DND-41 (cell line): ENCODE measurements at regions not wholly inside any gene's neighbourhood (a gene's known extent, or its start where the extent isn't known, plus 50 kb on each side); places are given as distances from the start of the nearest gene placed in this dataset.
"Not testable (repeated sequence)": the region's sequence is repeated elsewhere in the genome, so short reads cannot be mapped to it uniquely, and the experiment has no call there.

Source experiments
- ATAC-seq: fragments of 200-7000 bp; cut with Tn5 transposase; 3 replicates; pipeline ENCODE4 v1.9.1; 2021; ENCODE audit warnings: low read depth; ENCODE audit not compliant: insufficient read depth
- DNase-seq: peaks from one replicate; pipeline ENCODE4 v3.0.0-alpha.2; 2020
- H2AFZ ChIP-seq: 2 replicates; pipeline ENCODE4 v1.6.0; 2012; ENCODE audit warnings: low read depth, low read length
- H3K27ac ChIP-seq: 2 replicates; pipeline ENCODE4 v1.5.1; 2012; ENCODE audit warnings: low read length, inconsistent platforms
- H3K27me3 ChIP-seq: fragments of 200-600 bp; sonication (generic); 2 replicates; pipeline ENCODE4 v1.6.0; 2012; ENCODE audit warnings: low read length, mild to moderate bottlenecking, inconsistent platforms; ENCODE audit not compliant: insufficient read depth, poor library complexity
- H3K36me3 ChIP-seq: 2 replicates; pipeline ENCODE4 v1.5.1; 2012; ENCODE audit warnings: low read length, inconsistent platforms; ENCODE audit not compliant: insufficient read depth
- H3K4me1 ChIP-seq: 2 replicates; pipeline ENCODE4 v1.5.1; 2012; ENCODE audit warnings: mild to moderate bottlenecking, low read length; ENCODE audit not compliant: insufficient read depth
- H3K4me2 ChIP-seq: 2 replicates; pipeline ENCODE4 v1.6.0; 2012; ENCODE audit warnings: mild to moderate bottlenecking, moderate library complexity, low read length, inconsistent platforms; ENCODE audit not compliant: insufficient read depth
- H3K4me3 ChIP-seq, 2 experiments: fragments of 200-600 bp in 1 of 2; shearing (Covaris generic) in 1 of 2; 2 replicates each; pipeline ENCODE4 v1.5.1; 2012 to 2016; ENCODE audit warnings: inconsistent platforms in 2 of 2, low read length in 2 of 2, mild to moderate bottlenecking in 2 of 2, low read depth in 1 of 2, moderate library complexity in 1 of 2
- H3K79me2 ChIP-seq: 2 replicates; pipeline ENCODE4 v1.6.0; 2012; ENCODE audit warnings: low read length, inconsistent platforms; ENCODE audit not compliant: insufficient read depth
- H3K9ac ChIP-seq: 2 replicates; pipeline ENCODE4 v1.6.0; 2012; ENCODE audit warnings: low read depth, mild to moderate bottlenecking, inconsistent platforms, low read length, moderate library complexity
- H3K9me3 ChIP-seq: 2 replicates; pipeline ENCODE4 v1.5.1; 2012; ENCODE audit warnings: low read length, moderate library complexity, mild to moderate bottlenecking, inconsistent platforms; ENCODE audit not compliant: insufficient read depth, severe bottlenecking
- H4K20me1 ChIP-seq: 2 replicates; pipeline ENCODE4 v1.6.0; 2012; ENCODE audit warnings: low read length; ENCODE audit not compliant: insufficient read depth
- CTCF ChIP-seq: IDR thresholded peaks from 2 replicates; pipeline ENCODE4 v1.5.1; 2012; ENCODE audit warnings: borderline replicate concordance, low read length, moderate library complexity, mild to moderate bottlenecking; ENCODE audit not compliant: poor library complexity, severe bottlenecking; ENCODE audit errors: extremely low read depth
- EZH2 ChIP-seq: IDR thresholded peaks from 3 replicates; pipeline ENCODE4 v1.6.1; 2012; ENCODE audit warnings: borderline replicate concordance, low read depth, mild to moderate bottlenecking, moderate library complexity, low read length, inconsistent platforms; ENCODE audit not compliant: severe bottlenecking

GRCh38 chr10:109633846-109634245, 289.5 kb downstream of the XPNPEP1 start:
- Histone ChIP-seq H3K36me3 (no peaks in the 10 kb centered on the region), H2AFZ (no peak overlapping the region), H3K27ac (no peak overlapping the region), H3K27me3 (no peaks in the 10 kb centered on the region), H3K4me1 (no peaks in the 10 kb centered on the region), H3K9me3 (peaks cover 4% of the 10 kb centered on the region), H4K20me1 (no peaks in the 10 kb centered on the region), H3K4me2 (no peak overlapping the region), H3K9ac (no peak overlapping the region), H3K79me2 (no peaks in the 10 kb centered on the region), H3K4me3 (no peak overlapping the region)
- ATAC-seq (no peak), DNase-seq (no peak)
- no peak for TF ChIP-seq EZH2
- TF ChIP-seq CTCF: no peak

GRCh38 chr10:109633017-109633416, 290.3 kb downstream of the XPNPEP1 start:
- not testable (repeated sequence) for H3K36me3 ChIP-seq, H3K79me2 ChIP-seq, H3K9me3 ChIP-seq, H3K4me2 ChIP-seq, ATAC-seq, H3K27ac ChIP-seq, H4K20me1 ChIP-seq, DNase-seq, H3K27me3 ChIP-seq, H2AFZ ChIP-seq, H3K4me1 ChIP-seq, H3K4me3 ChIP-seq, H3K9ac ChIP-seq

GRCh38 chr10:109624939-109625338, 298.4 kb downstream of the XPNPEP1 start:
- Histone ChIP-seq H3K9ac (no peak overlapping the region), H3K36me3 (no peaks in the 10 kb centered on the region), H3K9me3 (no peaks in the 10 kb centered on the region), H3K27me3 (no peaks in the 10 kb centered on the region), H3K79me2 (no peaks in the 10 kb centered on the region), H3K4me2 (no peak overlapping the region), H2AFZ (no peak overlapping the region), H3K4me1 (no peaks in the 10 kb centered on the region), H3K4me3 (no peak overlapping the region), H4K20me1 (no peaks in the 10 kb centered on the region), H3K27ac (no peak overlapping the region)
- no peak for DNase-seq
- TF ChIP-seq CTCF (no peak), EZH2 (no peak)
- no peak for ATAC-seq

- no peak overlapping the region for H3K4me3 ChIP-seq
- no peak overlapping the region for H2AFZ ChIP-seq
- TF ChIP-seq CTCF (no peak), EZH2 (no peak)
- no peaks in the 10 kb centered on the region for H3K9me3 ChIP-seq
- H3K79me2 ChIP-seq: no peaks in the 10 kb centered on the region
- H3K27me3 ChIP-seq: no peaks in the 10 kb centered on the region
- no peak overlapping the region for H3K4me2 ChIP-seq
- no peaks in the 10 kb centered on the region for H3K36me3 ChIP-seq
- no peaks in the 10 kb centered on the region for H3K4me1 ChIP-seq
- ATAC-seq (no peak), DNase-seq (no peak)
- H3K27ac ChIP-seq: no peak overlapping the region
- no peak overlapping the region for H3K9ac ChIP-seq
- H4K20me1 ChIP-seq: no peaks in the 10 kb centered on the region
Measured at GRCh38 chr10:109622566-109622965, 300.7 kb downstream of the XPNPEP1 start.
